ENCODE measurements at regions not wholly inside any gene's neighbourhood (a gene's known extent, or its start where the extent isn't known, plus 50 kb on each side); places are given as distances from the start of the nearest gene placed in this dataset.

GRCh38 chr6:21802175-21802822 is 208.7 kb downstream of the SOX4 start:
- TF ChIP-seq CTCF (IDR thresholded peaks at IDR 0.05) (no peak), EP300 (IDR thresholded peaks at IDR 0.05) (no peak), POLR2A (IDR thresholded peaks at IDR 0.05) (no peak)

Measured in suprapubic skin (tissue), 3 donors.